Nephron progenitor cell (in vitro differentiated cells): ENCODE measurements at regions not wholly inside any gene's neighbourhood (a gene's known extent, or its start where the extent isn't known, plus 50 kb on each side); places are given as distances from the start of the nearest gene placed in this dataset.

Source experiments
- DNase-seq: peaks from one replicate; pipeline ENCODE4 v3.0.0; 2021
- H3K27ac Mint-ChIP-seq: 2 replicates; pipeline ENCODE4 v1.8.0; 2021; ENCODE audit warnings: mild to moderate bottlenecking, moderate library complexity, mixed read lengths
- H3K27me3 Mint-ChIP-seq: 2 replicates; pipeline ENCODE4 v1.8.0; 2021; ENCODE audit warnings: mild to moderate bottlenecking, low read depth, mixed read lengths; ENCODE audit not compliant: poor library complexity
- H3K36me3 Mint-ChIP-seq: 2 replicates; pipeline ENCODE4 v1.8.0; 2021; ENCODE audit warnings: low read depth, mixed read lengths
- H3K4me1 Mint-ChIP-seq: 2 replicates; pipeline ENCODE4 v1.8.0; 2021; ENCODE audit warnings: mixed read lengths
- H3K4me3 Mint-ChIP-seq: 2 replicates; pipeline ENCODE4 v1.8.0; 2021; ENCODE audit warnings: mild to moderate bottlenecking, moderate library complexity, mixed read lengths
- H3K9me3 Mint-ChIP-seq: 2 replicates; pipeline ENCODE4 v1.8.0; 2021; ENCODE audit warnings: mild to moderate bottlenecking, moderate library complexity, mixed read lengths
- CTCF ChIP-seq: fragments of 200-600 bp; sonication (generic); IDR thresholded peaks from 2 replicates; pipeline ENCODE4 v1.5.0; 2021; ENCODE audit warnings: antibody characterized with exemption

GRCh38 chr6:128574402-128574801 lies 54.0 kb upstream of the PTPRK start:
- peaks cover under 1% of the 10 kb centered on the region for H3K9me3 Mint-ChIP-seq
- H3K4me1 Mint-ChIP-seq, result peaks cover 20% of the 10 kb centered on the region
- no peak overlapping the region for H3K27ac Mint-ChIP-seq
- no peak for TF ChIP-seq CTCF
- no peak overlapping the region for H3K4me3 Mint-ChIP-seq
- H3K36me3 Mint-ChIP-seq, result no peaks in the 10 kb centered on the region
- no peak for DNase-seq
- no peaks in the 10 kb centered on the region for H3K27me3 Mint-ChIP-seq

- peaks cover 20% of the 10 kb centered on the region for H3K4me1 Mint-ChIP-seq
- no peak overlapping the region for H3K4me3 Mint-ChIP-seq
- no peaks in the 10 kb centered on the region for H3K27me3 Mint-ChIP-seq
- no peaks in the 10 kb centered on the region for H3K36me3 Mint-ChIP-seq
- H3K27ac Mint-ChIP-seq, result no peak overlapping the region
- TF ChIP-seq CTCF, result no peak
- DNase-seq, result no peak
- peaks cover 7% of the 10 kb centered on the region for H3K9me3 Mint-ChIP-seq
These were observed 52.6 kb upstream of the PTPRK start for GRCh38 chr6:128573036-128573435.

GRCh38 chr6:128572294-128572693 lies 51.9 kb upstream of the PTPRK start:
- TF ChIP-seq CTCF, result no peak
- no peak overlapping the region for H3K27ac Mint-ChIP-seq

GRCh38 chr6:128570680-128571063 lies 50.3 kb upstream of the PTPRK start:
- peaks cover 20% of the 10 kb centered on the region for H3K4me1 Mint-ChIP-seq
- H3K9me3 Mint-ChIP-seq, result peaks cover 7% of the 10 kb centered on the region
- H3K36me3 Mint-ChIP-seq, result no peaks in the 10 kb centered on the region
- no peak for TF ChIP-seq CTCF
- H3K27me3 Mint-ChIP-seq, result no peaks in the 10 kb centered on the region
- no peak for DNase-seq
- H3K27ac Mint-ChIP-seq, result peak overlapping the region; percentile 15
- no peak overlapping the region for H3K4me3 Mint-ChIP-seq

More at GRCh38 chr6:128572294-128572693, 51.9 kb upstream of the PTPRK start:
- H3K4me3 Mint-ChIP-seq, result no peak overlapping the region
- peaks cover 7% of the 10 kb centered on the region for H3K9me3 Mint-ChIP-seq
- H3K36me3 Mint-ChIP-seq, result no peaks in the 10 kb centered on the region
- H3K27me3 Mint-ChIP-seq, result no peaks in the 10 kb centered on the region
- DNase-seq, result no peak
- H3K4me1 Mint-ChIP-seq, result peaks cover 20% of the 10 kb centered on the region

GRCh38 chr6:128569732-128570679 lies 49.6 kb upstream of the PTPRK start:
- H3K27ac Mint-ChIP-seq, result peak overlapping the region; percentile 15
- no peak for TF ChIP-seq CTCF
- H3K4me3 Mint-ChIP-seq, result no peak overlapping the region
- H3K36me3 Mint-ChIP-seq, result no peaks in the 10 kb centered on the region
- no peaks in the 10 kb centered on the region for H3K27me3 Mint-ChIP-seq
- H3K9me3 Mint-ChIP-seq, result peaks cover 7% of the 10 kb centered on the region
- no peak for DNase-seq
- peaks cover 20% of the 10 kb centered on the region for H3K4me1 Mint-ChIP-seq
